Endothelial cell of hepatic sinusoid (primary cell): ENCODE measurements at regions not wholly inside any gene's neighbourhood (a gene's known extent, or its start where the extent isn't known, plus 50 kb on each side); places are given as distances from the start of the nearest gene placed in this dataset.

ENCODE experiments used
- in situ Hi-C: cut with HindIII; loops from 2 replicates; pipeline ENCODE4 v1.10.0; 2017; ENCODE audit warnings: low sequenced_read_pairs

DNA sequence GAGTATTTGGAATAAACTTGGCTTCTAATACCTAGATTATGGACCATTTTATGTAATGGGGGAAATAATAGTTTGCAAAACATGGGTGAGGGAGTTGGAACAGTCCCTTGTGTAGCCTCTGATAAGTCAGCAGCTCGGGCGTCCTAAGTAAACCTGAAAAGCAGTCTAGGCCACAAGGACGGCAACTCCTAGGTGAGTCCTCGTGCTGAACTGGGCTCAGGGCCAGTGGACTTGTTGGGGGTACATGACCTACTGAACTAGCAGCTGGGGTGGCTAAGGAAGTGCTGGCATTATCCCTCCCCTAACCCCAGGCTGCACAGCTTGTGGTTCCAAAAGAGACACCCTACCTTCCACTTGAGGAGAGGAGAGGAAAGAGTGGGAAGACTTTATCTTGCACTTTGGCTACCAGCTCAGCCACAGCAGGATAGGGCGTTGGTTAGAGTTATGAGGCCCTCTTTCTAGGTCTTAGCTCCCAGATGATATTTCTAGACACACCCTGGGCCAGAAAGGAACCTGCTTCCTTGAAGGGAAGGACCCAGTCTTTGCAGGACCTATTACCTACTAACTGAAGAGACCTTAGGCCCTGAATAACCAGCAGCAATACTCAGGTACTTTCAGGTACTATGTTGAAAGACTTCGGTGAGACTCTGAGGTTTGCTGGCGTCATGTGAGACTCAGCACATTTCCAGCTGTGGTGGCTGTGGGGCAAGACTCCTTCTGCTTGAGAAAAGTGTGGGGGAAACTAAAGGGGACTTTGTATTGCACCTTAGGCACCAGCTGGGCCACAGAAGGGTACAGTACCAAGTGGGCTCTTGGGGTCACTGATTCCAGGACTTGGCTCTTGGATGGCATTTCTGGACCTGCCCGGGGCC is 71.0 kb downstream of the AQP4 start:
- in situ Hi-C loops: no loop called here

DNA sequence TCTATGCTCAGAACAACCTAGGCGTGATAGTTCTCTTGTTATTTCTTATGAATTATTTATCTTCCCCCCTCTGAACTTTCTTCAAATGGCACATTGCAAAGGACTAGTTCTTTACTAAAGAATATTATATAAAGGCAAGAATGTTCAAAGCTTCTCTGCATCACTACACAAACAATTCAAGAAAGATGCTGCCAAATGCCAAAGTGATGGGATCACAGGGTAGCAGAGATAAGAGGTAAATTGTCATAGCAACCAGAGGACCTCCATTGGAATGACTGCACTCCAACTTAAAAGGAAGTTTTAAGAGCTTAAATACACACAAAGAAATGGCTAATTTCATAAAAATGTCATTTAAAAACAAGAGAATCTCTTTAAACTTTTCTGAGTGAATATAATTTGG is 72.8 kb downstream of the AQP4 start:
- in situ Hi-C loops: no loop called here

DNA sequence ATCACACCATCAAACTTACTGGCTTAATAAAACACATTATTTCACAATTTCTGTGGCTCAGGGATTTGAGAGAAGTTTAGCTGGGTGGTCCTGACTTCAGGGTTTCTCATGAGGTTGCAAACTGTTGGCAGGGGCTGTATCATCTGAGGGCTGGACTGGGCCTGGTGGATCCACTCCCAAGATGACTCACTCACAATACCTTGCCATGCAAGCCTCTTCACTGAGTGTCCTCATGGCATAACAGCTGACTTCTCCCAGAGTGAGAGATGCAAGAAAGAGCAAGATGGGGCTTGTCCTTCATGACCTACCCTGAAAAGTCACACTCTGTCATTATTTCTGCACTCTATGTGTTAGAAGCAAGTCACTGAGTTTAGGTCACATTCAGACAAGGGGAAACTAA is 73.8 kb downstream of the AQP4 start:
- in situ Hi-C loops: no loop called here

DNA sequence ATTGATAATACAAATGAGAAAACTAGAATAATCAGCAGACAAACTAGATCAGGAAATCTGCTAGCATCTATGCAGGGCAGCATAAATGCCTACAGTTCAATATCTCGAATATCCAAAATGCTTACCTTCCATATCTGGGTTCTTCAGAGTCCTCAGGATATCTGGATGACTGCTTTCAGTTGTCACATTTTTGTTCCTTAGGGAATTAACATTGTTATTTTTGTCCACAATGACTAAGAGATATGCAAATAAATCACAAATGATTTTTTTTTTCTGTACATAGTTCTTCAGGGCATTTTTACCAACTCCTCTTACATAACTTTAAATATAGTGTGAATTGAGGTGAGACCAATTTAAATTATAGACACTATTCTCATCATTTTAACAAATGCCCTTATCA is 80.9 kb downstream of the AQP4 start:
- in situ Hi-C loops: loop anchor here (5.0 kb wide), 1 partner anchor 72 kb away; no protein-coding TSS in a partner anchor

GRCh38 chr18:26783170-26783569 is 82.3 kb downstream of the AQP4 start:
- in situ Hi-C loops: loop anchor here (5.0 kb wide), 1 partner anchor 71 kb away; no protein-coding TSS in a partner anchor

- in situ Hi-C loops: loop anchor here (5.0 kb wide), 1 partner anchor 68 kb away; no protein-coding TSS in a partner anchor
Observed at GRCh38 chr18:26780520-26781325, 84.8 kb downstream of the AQP4 start.

GRCh38 chr18:26778054-26778393 is 87.5 kb downstream of the AQP4 start:
- in situ Hi-C loops: no loop called here

DNA sequence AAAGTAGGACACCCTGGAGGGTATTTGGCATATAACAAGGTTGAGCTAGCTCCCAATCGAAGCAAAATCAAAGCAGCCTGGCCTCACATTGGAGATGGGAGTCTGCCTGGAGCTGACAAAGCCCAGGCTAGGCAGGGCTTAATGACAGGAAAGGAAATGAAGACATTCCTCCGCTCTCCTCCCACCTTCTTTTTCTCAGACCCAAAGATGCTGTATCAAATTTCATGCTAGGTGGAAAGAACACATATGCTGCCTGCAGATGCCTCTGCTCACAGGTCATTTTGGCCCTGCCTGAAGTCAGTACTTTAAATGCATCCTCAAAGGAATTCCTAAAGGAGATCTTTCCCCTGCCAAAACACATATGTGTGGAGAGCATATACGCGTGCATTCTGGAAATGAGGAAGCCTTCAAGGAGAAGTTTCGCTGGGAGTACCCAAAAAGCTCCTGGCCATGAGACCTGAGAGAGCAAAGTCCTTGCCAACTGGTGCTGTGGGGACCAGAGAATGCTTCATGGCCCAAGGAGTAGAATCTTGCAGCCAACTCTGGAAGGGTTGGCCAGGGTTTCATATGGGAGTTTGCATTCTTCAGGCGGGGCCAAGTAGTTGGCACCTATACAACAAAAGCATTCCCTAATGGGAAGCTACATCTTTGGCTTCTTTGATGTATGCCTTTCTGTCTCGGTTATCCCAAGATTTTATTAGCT is 88.0 kb downstream of the AQP4 start:
- in situ Hi-C loops: no loop called here

- in situ Hi-C loops: no loop called here
Observed at GRCh38 chr18:26772691-26773090, 92.8 kb downstream of the AQP4 start.

DNA sequence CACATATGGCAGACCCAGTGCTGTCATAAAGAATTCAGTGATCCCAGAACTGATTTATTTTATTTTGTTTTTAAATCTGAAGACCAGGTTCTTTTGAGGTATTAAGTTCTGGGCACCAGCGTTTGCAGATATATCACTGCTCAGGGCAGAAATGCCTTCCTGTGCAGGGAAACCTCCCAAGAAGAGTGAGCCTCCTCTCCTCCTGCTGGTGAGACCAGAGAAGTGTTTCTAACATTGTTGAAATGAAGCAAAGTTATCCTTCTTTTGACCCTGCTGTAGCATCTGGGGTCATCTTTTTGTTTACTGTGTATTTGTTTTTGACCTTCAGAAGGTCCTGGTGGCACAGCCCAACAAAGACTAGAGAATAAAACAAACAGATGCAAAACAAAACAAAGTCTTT is 94.0 kb downstream of the AQP4 start:
- in situ Hi-C loops: no loop called here

GRCh38 chr18:26768385-26768784 is 97.1 kb downstream of the AQP4 start:
- in situ Hi-C loops: no loop called here

DNA sequence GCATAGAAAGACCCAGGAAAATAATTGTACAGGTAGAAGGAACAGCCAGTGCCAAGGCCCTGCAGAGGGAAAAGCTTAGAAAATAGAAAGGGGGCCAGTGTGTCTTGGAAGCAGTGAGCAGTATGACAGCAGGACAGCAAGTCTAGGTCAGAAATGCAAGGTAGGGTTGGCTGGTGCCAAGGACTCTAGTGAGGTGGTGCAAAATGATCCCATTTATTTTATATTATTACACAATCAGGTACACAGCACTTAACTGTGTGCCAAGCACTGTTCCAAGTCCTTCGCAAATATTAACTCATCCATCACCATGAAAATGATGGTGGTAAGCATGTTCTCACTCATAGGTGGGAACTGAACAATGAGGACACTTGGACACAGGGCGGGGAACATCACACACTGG is 100.0 kb downstream of the AQP4 start:
- in situ Hi-C loops: no loop called here

- in situ Hi-C loops: no loop called here
Observed at GRCh38 chr18:26764586-26764985, 100.9 kb downstream of the AQP4 start.

GRCh38 chr18:26764177-26764576 is 101.3 kb downstream of the AQP4 start:
- in situ Hi-C loops: no loop called here

- in situ Hi-C loops: no loop called here
Observed at GRCh38 chr18:26763446-26764110, 101.9 kb downstream of the AQP4 start.

- in situ Hi-C loops: no loop called here
Observed at GRCh38 chr18:26757263-26758019, 108.1 kb downstream of the AQP4 start.

GRCh38 chr18:26756556-26756955 is 109.0 kb downstream of the AQP4 start:
- in situ Hi-C loops: no loop called here

GRCh38 chr18:26746826-26747475 is 118.6 kb downstream of the AQP4 start:
- in situ Hi-C loops: no loop called here

GRCh38 chr18:26746398-26746797 is 119.1 kb downstream of the AQP4 start:
- in situ Hi-C loops: no loop called here
